ENCODE measurements at regions not wholly inside any gene's neighbourhood (a gene's known extent, or its start where the extent isn't known, plus 50 kb on each side); places are given as distances from the start of the nearest gene placed in this dataset.

DNA sequence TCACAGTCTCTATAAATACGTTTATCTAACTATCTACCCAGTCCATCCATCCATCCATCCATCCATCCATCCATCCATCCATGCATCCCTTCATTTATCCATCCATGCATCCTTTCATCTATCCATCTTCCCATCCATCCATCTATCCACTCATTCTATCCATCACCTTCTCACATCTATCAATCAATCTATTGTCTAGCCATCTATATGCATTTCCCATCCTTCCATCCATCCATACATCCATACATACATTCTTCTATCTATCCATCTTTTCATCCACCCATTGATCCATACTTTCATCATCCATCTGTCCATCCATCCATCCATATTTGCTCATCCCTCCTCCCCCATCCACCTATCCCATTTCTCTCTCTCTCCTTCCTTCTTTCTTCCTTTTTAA is 51.6 kb upstream of the CTNNBL1 start:
- TF ChIP-seq YY1 (IDR thresholded peaks at IDR 0.05; ENCODE audit: extremely low read depth, insufficient replicate concordance, low read depth, low read length) (no peak), EZH2 (IDR thresholded peaks at IDR 0.05) (no peak), POLR2A (IDR thresholded peaks at IDR 0.05; ENCODE audit: borderline replicate concordance, extremely low read depth, insufficient read depth, insufficient read length) (no peak), FOSL1 (IDR thresholded peaks at IDR 0.05; ENCODE audit: low read depth) (no peak), SP1 (IDR thresholded peaks at IDR 0.05; ENCODE audit: low read depth) (no peak), CBX3 (IDR thresholded peaks at IDR 0.05; ENCODE audit: low read depth) (no peak), EZH2phosphoT487 (IDR thresholded peaks at IDR 0.05; ENCODE audit: borderline replicate concordance) (no peak), POLR2AphosphoS5 (IDR thresholded peaks at IDR 0.05; ENCODE audit: low read depth, low read length) (no peak), ZNF274 (IDR thresholded peaks at IDR 0.05; ENCODE audit: low read depth, low read length) (no peak), CEBPB (IDR thresholded peaks at IDR 0.05; ENCODE audit: low read depth) (no peak)
- TF ChIP-seq, protein P1, sequence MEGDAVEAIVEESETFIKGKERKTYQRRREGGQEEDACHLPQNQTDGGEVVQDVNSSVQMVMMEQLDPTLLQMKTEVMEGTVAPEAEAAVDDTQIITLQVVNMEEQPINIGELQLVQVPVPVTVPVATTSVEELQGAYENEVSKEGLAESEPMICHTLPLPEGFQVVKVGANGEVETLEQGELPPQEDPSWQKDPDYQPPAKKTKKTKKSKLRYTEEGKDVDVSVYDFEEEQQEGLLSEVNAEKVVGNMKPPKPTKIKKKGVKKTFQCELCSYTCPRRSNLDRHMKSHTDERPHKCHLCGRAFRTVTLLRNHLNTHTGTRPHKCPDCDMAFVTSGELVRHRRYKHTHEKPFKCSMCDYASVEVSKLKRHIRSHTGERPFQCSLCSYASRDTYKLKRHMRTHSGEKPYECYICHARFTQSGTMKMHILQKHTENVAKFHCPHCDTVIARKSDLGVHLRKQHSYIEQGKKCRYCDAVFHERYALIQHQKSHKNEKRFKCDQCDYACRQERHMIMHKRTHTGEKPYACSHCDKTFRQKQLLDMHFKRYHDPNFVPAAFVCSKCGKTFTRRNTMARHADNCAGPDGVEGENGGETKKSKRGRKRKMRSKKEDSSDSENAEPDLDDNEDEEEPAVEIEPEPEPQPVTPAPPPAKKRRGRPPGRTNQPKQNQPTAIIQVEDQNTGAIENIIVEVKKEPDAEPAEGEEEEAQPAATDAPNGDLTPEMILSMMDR (IDR thresholded peaks at IDR 0.05 in 2 of 3, conservative IDR thresholded peaks at IDR 0.05 in 1 of 3; ENCODE audit: borderline replicate concordance in 1 of 3, insufficient read depth in 1 of 3, low read depth in 2 of 3, low read length in 2 of 3): no peak

All from HCT116 (cell line).